Upper lobe of left lung (tissue), 4 donors: ENCODE measurements at regions not wholly inside any gene's neighbourhood (a gene's known extent, or its start where the extent isn't known, plus 50 kb on each side); places are given as distances from the start of the nearest gene placed in this dataset.

Experiments used
- EP300 ChIP-seq, 4 donors: sonication (generic); formaldehyde crosslinking; IDR thresholded peaks; one replicate each; pipeline ENCODE4 v1.5.1; 2017; ENCODE audit warnings: antibody characterized with exemption in 4 of 4, control low read depth in 2 of 4
- POLR2AphosphoS5 ChIP-seq, 2 donors: sonication (generic); formaldehyde crosslinking; IDR thresholded peaks; one replicate each; pipeline ENCODE4 v1.5.1; 2017; ENCODE audit warnings: antibody characterized with exemption in 2 of 2
- TF ChIP-seq, protein P1 (sequence below), 6 experiments: fragments of 450-650 bp in 4 of 6; fragments of 200-600 bp in 2 of 6; sonication (generic) in 2 of 6; IDR thresholded peaks; one replicate each; pipeline ENCODE4 v1.5.1; 2016 to 2019; ENCODE audit warnings: antibody characterized with exemption in 6 of 6

DNA sequence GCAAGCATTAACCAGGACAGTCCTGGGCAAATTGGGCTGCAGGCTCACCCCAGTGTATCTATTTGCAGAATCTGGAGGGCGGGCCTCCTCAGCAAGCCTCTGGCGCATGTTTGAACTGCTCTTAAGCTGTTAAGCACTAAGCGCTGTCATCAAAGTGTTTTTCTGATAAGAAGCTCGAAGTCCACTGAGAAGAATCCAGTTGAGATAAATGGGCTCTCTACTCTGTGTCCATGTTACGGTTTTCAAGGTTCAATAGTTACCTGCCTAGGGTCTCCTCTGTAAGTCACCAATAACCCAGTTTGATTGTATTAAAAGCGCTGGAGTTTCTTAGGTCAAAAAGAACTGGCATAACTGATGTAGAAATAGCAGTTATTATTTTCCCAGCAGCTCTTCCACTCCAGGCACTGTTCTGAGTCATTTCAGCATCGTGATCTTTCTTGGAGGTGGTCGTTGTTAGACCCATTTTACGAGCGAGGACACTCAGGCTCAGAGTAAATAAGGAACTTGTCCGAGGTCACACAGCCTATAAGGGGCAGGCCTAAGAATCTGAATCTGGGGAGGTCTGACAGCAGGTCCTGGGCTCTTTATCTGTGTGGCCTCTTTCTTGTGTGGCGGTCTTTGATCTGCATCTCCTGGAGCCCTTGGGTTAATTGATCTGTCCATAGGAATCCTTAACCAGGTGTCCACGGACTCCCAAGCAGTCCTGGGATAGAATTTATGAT lies 207.4 kb upstream of the ZNF217 start:
- TF ChIP-seq, protein P1, sequence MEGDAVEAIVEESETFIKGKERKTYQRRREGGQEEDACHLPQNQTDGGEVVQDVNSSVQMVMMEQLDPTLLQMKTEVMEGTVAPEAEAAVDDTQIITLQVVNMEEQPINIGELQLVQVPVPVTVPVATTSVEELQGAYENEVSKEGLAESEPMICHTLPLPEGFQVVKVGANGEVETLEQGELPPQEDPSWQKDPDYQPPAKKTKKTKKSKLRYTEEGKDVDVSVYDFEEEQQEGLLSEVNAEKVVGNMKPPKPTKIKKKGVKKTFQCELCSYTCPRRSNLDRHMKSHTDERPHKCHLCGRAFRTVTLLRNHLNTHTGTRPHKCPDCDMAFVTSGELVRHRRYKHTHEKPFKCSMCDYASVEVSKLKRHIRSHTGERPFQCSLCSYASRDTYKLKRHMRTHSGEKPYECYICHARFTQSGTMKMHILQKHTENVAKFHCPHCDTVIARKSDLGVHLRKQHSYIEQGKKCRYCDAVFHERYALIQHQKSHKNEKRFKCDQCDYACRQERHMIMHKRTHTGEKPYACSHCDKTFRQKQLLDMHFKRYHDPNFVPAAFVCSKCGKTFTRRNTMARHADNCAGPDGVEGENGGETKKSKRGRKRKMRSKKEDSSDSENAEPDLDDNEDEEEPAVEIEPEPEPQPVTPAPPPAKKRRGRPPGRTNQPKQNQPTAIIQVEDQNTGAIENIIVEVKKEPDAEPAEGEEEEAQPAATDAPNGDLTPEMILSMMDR (IDR thresholded peaks at IDR 0.05), result no peak
- TF ChIP-seq POLR2AphosphoS5 (IDR thresholded peaks at IDR 0.05) (no peak), EP300 (IDR thresholded peaks at IDR 0.05) (no peak)
